ENCODE measurements at regions not wholly inside any gene's neighbourhood (a gene's known extent, or its start where the extent isn't known, plus 50 kb on each side); places are given as distances from the start of the nearest gene placed in this dataset.

GRCh38 chr7:153934629-153935028, 117.6 kb upstream of the DPP6 start:
- no peaks in the 10 kb centered on the region for H3K27me3 Mint-ChIP-seq (ENCODE audit: insufficient read depth)
- TF ChIP-seq CTCF (IDR thresholded peaks at IDR 0.05), result no peak
- no peak overlapping the region for H3K27ac Mint-ChIP-seq
- DNase-seq, result no peak
- H3K4me1 Mint-ChIP-seq (ENCODE audit: low read depth), result no peaks in the 10 kb centered on the region
- H3K36me3 Mint-ChIP-seq (ENCODE audit: low read depth), result no peaks in the 10 kb centered on the region
- H3K9me3 Mint-ChIP-seq, result peaks cover 73% of the 10 kb centered on the region
- H3K4me3 Mint-ChIP-seq, result no peak overlapping the region

- Mint-ChIP-seq H3K4me1 (ENCODE audit: low read depth) (no peaks in the 10 kb centered on the region), H3K9me3 (peaks cover 72% of the 10 kb centered on the region), H3K4me3 (no peak overlapping the region), H3K36me3 (ENCODE audit: low read depth) (no peaks in the 10 kb centered on the region), H3K27me3 (ENCODE audit: insufficient read depth) (no peaks in the 10 kb centered on the region), H3K27ac (no peak overlapping the region)
- TF ChIP-seq CTCF (IDR thresholded peaks at IDR 0.05), result no peak
- DNase-seq, result no peak
Measured at GRCh38 chr7:153935095-153935494, 117.1 kb upstream of the DPP6 start.

GRCh38 chr7:153938451-153938850, 113.7 kb upstream of the DPP6 start:
- no peak for DNase-seq
- Mint-ChIP-seq H3K4me3 (no peak overlapping the region), H3K4me1 (ENCODE audit: low read depth) (no peaks in the 10 kb centered on the region), H3K36me3 (ENCODE audit: low read depth) (no peaks in the 10 kb centered on the region), H3K9me3 (peaks cover 59% of the 10 kb centered on the region), H3K27ac (no peak overlapping the region), H3K27me3 (ENCODE audit: insufficient read depth) (no peaks in the 10 kb centered on the region; the same call in 1 of the 2 replicates)
- TF ChIP-seq CTCF (IDR thresholded peaks at IDR 0.05), result no peak

- H3K27me3 Mint-ChIP-seq (ENCODE audit: insufficient read depth), result no peaks in the 10 kb centered on the region; the same call in 1 of the 2 replicates
- no peaks in the 10 kb centered on the region for H3K4me1 Mint-ChIP-seq (ENCODE audit: low read depth)
- no peak overlapping the region for H3K4me3 Mint-ChIP-seq
- no peak for TF ChIP-seq CTCF (IDR thresholded peaks at IDR 0.05)
- H3K36me3 Mint-ChIP-seq (ENCODE audit: low read depth), result peaks cover 3% of the 10 kb centered on the region
- DNase-seq, result no peak
- H3K9me3 Mint-ChIP-seq, result peaks cover 55% of the 10 kb centered on the region
- H3K27ac Mint-ChIP-seq, result no peak overlapping the region
Measured at GRCh38 chr7:153939177-153939576, 113.0 kb upstream of the DPP6 start.

- peaks cover 52% of the 10 kb centered on the region for H3K9me3 Mint-ChIP-seq
- no peaks in the 10 kb centered on the region for H3K4me1 Mint-ChIP-seq (ENCODE audit: low read depth)
- no peak overlapping the region for H3K4me3 Mint-ChIP-seq
- no peaks in the 10 kb centered on the region; the same call in 1 of the 2 replicates for H3K27me3 Mint-ChIP-seq (ENCODE audit: insufficient read depth)
- H3K36me3 Mint-ChIP-seq (ENCODE audit: low read depth), result peaks cover 5% of the 10 kb centered on the region
- no peak overlapping the region for H3K27ac Mint-ChIP-seq
- DNase-seq, result no peak
- no peak for TF ChIP-seq CTCF (IDR thresholded peaks at IDR 0.05)
Measured at GRCh38 chr7:153939654-153940053, 112.5 kb upstream of the DPP6 start.

- TF ChIP-seq CTCF (IDR thresholded peaks at IDR 0.05), result no peak
- Mint-ChIP-seq H3K36me3 (ENCODE audit: low read depth) (peaks cover 5% of the 10 kb centered on the region), H3K27ac (no peak overlapping the region)
Measured at GRCh38 chr7:153941061-153941460, 111.1 kb upstream of the DPP6 start.

More at GRCh38 chr7:153941061-153941460, 111.1 kb upstream of the DPP6 start:
- Mint-ChIP-seq H3K4me1 (ENCODE audit: low read depth) (no peaks in the 10 kb centered on the region), H3K27me3 (ENCODE audit: insufficient read depth) (no peaks in the 10 kb centered on the region; the same call in 1 of the 2 replicates), H3K9me3 (peaks cover 56% of the 10 kb centered on the region), H3K4me3 (no peak overlapping the region)
- no peak for DNase-seq
